ENCODE measurements at regions not wholly inside any gene's neighbourhood (a gene's known extent, or its start where the extent isn't known, plus 50 kb on each side); places are given as distances from the start of the nearest gene placed in this dataset.

GRCh38 chr4:11013094-11013664 is 328.6 kb upstream of the CLNK start:
- Histone ChIP-seq H3K4me3 (ENCODE audit: low read depth, low read length) (no peak overlapping the region), H3K36me3 (ENCODE audit: control insufficient read depth, insufficient read depth, low read length) (no peaks in the 10 kb centered on the region), H3K27me3 (ENCODE audit: control insufficient read depth, insufficient read depth, low read length) (no peaks in the 10 kb centered on the region)
- DNase-seq (ENCODE audit: low read depth): no peak
- no peak for TF ChIP-seq CTCF (IDR thresholded peaks at IDR 0.05; ENCODE audit: insufficient read depth, low read length, poor library complexity, severe bottlenecking)

- DNase-seq (ENCODE audit: low read depth): no peak
- no peaks in the 10 kb centered on the region for H3K27me3 ChIP-seq (ENCODE audit: control insufficient read depth, insufficient read depth, low read length)
- TF ChIP-seq CTCF (IDR thresholded peaks at IDR 0.05; ENCODE audit: insufficient read depth, low read length, poor library complexity, severe bottlenecking): no peak
Measured at GRCh38 chr4:11011249-11011648, 326.7 kb upstream of the CLNK start.

GRCh38 chr4:11010624-11011023 is 326.1 kb upstream of the CLNK start:
- H3K4me3 ChIP-seq (ENCODE audit: low read depth, low read length): no peak overlapping the region
- no peak for DNase-seq (ENCODE audit: low read depth)
- no peak for TF ChIP-seq CTCF (IDR thresholded peaks at IDR 0.05; ENCODE audit: insufficient read depth, low read length, poor library complexity, severe bottlenecking)
- no peaks in the 10 kb centered on the region for H3K27me3 ChIP-seq (ENCODE audit: control insufficient read depth, insufficient read depth, low read length)
- H3K36me3 ChIP-seq (ENCODE audit: control insufficient read depth, insufficient read depth, low read length): no peaks in the 10 kb centered on the region

More at GRCh38 chr4:11011249-11011648, 326.7 kb upstream of the CLNK start:
- Histone ChIP-seq H3K36me3 (ENCODE audit: control insufficient read depth, insufficient read depth, low read length) (no peaks in the 10 kb centered on the region), H3K4me3 (ENCODE audit: low read depth, low read length) (no peak overlapping the region)

GRCh38 chr4:11009281-11009680 is 324.7 kb upstream of the CLNK start:
- H3K36me3 ChIP-seq (ENCODE audit: control insufficient read depth, insufficient read depth, low read length): no peaks in the 10 kb centered on the region
- no peak for DNase-seq (ENCODE audit: low read depth)
- no peaks in the 10 kb centered on the region for H3K27me3 ChIP-seq (ENCODE audit: control insufficient read depth, insufficient read depth, low read length)
- TF ChIP-seq CTCF (IDR thresholded peaks at IDR 0.05; ENCODE audit: insufficient read depth, low read length, poor library complexity, severe bottlenecking): no peak
- no peak overlapping the region for H3K4me3 ChIP-seq (ENCODE audit: low read depth, low read length)

GRCh38 chr4:11005300-11005699 is 320.7 kb upstream of the CLNK start:
- Histone ChIP-seq H3K4me3 (ENCODE audit: low read depth, low read length) (no peak overlapping the region), H3K36me3 (ENCODE audit: control insufficient read depth, insufficient read depth, low read length) (no peaks in the 10 kb centered on the region), H3K27me3 (ENCODE audit: control insufficient read depth, insufficient read depth, low read length) (no peaks in the 10 kb centered on the region)
- no peak for TF ChIP-seq CTCF (IDR thresholded peaks at IDR 0.05; ENCODE audit: insufficient read depth, low read length, poor library complexity, severe bottlenecking)
- no peak for DNase-seq (ENCODE audit: low read depth)

- TF ChIP-seq CTCF (IDR thresholded peaks at IDR 0.05; ENCODE audit: insufficient read depth, low read length, poor library complexity, severe bottlenecking): no peak
- H3K36me3 ChIP-seq (ENCODE audit: control insufficient read depth, insufficient read depth, low read length): no peaks in the 10 kb centered on the region
- no peak for DNase-seq (ENCODE audit: low read depth)
Measured at GRCh38 chr4:11004818-11005217, 320.2 kb upstream of the CLNK start.

More at GRCh38 chr4:11004818-11005217, 320.2 kb upstream of the CLNK start:
- Histone ChIP-seq H3K4me3 (ENCODE audit: low read depth, low read length) (no peak overlapping the region), H3K27me3 (ENCODE audit: control insufficient read depth, insufficient read depth, low read length) (no peaks in the 10 kb centered on the region)

All from kidney epithelial cell (primary cell).